Gastroesophageal sphincter (tissue), 4 donors: ENCODE measurements at regions not wholly inside any gene's neighbourhood (a gene's known extent, or its start where the extent isn't known, plus 50 kb on each side); places are given as distances from the start of the nearest gene placed in this dataset.

ENCODE experiments used
- ATAC-seq: fragments of 150-250 bp; one replicate; pipeline ENCODE4 v1.9.1; 2016; ENCODE audit warnings: mild to moderate bottlenecking, moderate library complexity
- H3K27ac ChIP-seq, 4 donors: fragments of 200-600 bp; sonication (generic) in 3 of 4; 1 replicate in 3 of 4; 2 replicates in 1 of 4; pipeline ENCODE4 v1.5.1; 2016 to 2019
- H3K27me3 ChIP-seq: fragments of 200-600 bp; sonication (generic); one replicate; pipeline ENCODE4 v1.5.1; 2019
- H3K36me3 ChIP-seq, 2 donors: fragments of 200-600 bp; sonication (generic); one replicate each; pipeline ENCODE4 v1.5.1; 2019; ENCODE audit warnings: control low read depth in 1 of 2
- H3K4me1 ChIP-seq, 3 donors: fragments of 200-600 bp; sonication (generic); 1 replicate in 2 of 3; 2 replicates in 1 of 3; pipeline ENCODE4 v1.5.1; 2016 to 2019; ENCODE audit warnings: control low read depth in 2 of 3
- H3K4me3 ChIP-seq, 2 donors: fragments of 200-600 bp; sonication (generic); one replicate each; pipeline ENCODE4 v1.5.1; 2019; ENCODE audit warnings: mild to moderate bottlenecking in 1 of 2, moderate library complexity in 1 of 2
- H3K9me3 ChIP-seq, 3 donors: fragments of 200-600 bp; sonication (generic); one replicate each; pipeline ENCODE4 v1.5.1; 2017 to 2019; ENCODE audit warnings: control low read depth in 2 of 3
- EP300 ChIP-seq: sonication (generic); formaldehyde crosslinking; IDR thresholded peaks from one replicate; pipeline ENCODE4 v1.6.1; 2017; ENCODE audit warnings: antibody characterized with exemption, mild to moderate bottlenecking
- POLR2A ChIP-seq, 2 donors: fragments of 450-650 bp; IDR thresholded peaks; one replicate each; pipeline ENCODE4 v1.6.1; 2017; ENCODE audit warnings: antibody characterized with exemption in 2 of 2, mild to moderate bottlenecking in 2 of 2, moderate library complexity in 1 of 2
- POLR2AphosphoS5 ChIP-seq: sonication (generic); formaldehyde crosslinking; IDR thresholded peaks from one replicate; pipeline ENCODE4 v1.6.1; 2017; ENCODE audit warnings: antibody characterized with exemption
- WGBS, 2 donors: methylation state at CpG; one replicate each; pipeline ENCODE4 v1.1.5; 2018; ENCODE audit warnings: low coverage in 1 of 2; 5-methylcytosine and 5-hydroxymethylcytosine counted together
- TF ChIP-seq, protein P1 (sequence below), 4 experiments: fragments of 200-600 bp in 2 of 4; fragments of 450-650 bp in 2 of 4; sonication (generic) in 1 of 4; IDR thresholded peaks; one replicate each; pipeline ENCODE4 v1.5.1; 2017 to 2019; ENCODE audit warnings: antibody characterized with exemption in 4 of 4, mild to moderate bottlenecking in 2 of 4, moderate library complexity in 2 of 4

DNA sequence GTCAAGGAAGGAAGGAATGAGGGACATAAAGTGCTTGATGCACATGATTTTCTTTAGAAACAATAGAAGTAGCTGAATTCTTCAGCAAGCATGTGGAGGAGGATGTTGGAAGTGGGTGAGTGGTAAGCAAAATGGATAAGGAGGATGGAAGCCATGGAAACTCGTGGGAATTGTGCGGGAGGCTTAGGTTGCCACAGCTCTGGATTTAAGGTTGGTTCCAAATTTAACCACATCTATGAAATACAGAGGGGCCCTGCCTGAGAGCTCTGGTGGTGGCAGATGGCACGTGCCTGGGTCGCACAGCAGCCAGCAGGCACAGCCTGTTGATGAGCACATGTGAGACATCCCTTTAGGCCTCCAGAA lies 284.7 kb downstream of the SMARCA2 start:
- no peaks in the 10 kb centered on the region for H3K4me1 ChIP-seq
- H3K4me3 ChIP-seq = no peak overlapping the region
- ATAC-seq = no peak
- H3K36me3 ChIP-seq = no peaks in the 10 kb centered on the region
- WGBS, 2 donors = 84 to 95% methylated on average over 2 to 4 of the region's 4 CpGs
- H3K9me3 ChIP-seq = no peaks in the 10 kb centered on the region
- TF ChIP-seq POLR2A (IDR thresholded peaks at IDR 0.05) (no peak), POLR2AphosphoS5 (no peak), EP300 (no peak)
- TF ChIP-seq, protein P1, sequence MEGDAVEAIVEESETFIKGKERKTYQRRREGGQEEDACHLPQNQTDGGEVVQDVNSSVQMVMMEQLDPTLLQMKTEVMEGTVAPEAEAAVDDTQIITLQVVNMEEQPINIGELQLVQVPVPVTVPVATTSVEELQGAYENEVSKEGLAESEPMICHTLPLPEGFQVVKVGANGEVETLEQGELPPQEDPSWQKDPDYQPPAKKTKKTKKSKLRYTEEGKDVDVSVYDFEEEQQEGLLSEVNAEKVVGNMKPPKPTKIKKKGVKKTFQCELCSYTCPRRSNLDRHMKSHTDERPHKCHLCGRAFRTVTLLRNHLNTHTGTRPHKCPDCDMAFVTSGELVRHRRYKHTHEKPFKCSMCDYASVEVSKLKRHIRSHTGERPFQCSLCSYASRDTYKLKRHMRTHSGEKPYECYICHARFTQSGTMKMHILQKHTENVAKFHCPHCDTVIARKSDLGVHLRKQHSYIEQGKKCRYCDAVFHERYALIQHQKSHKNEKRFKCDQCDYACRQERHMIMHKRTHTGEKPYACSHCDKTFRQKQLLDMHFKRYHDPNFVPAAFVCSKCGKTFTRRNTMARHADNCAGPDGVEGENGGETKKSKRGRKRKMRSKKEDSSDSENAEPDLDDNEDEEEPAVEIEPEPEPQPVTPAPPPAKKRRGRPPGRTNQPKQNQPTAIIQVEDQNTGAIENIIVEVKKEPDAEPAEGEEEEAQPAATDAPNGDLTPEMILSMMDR (IDR thresholded peaks at IDR 0.05) = no peak
- H3K27ac ChIP-seq = no peak overlapping the region
- no peaks in the 10 kb centered on the region for H3K27me3 ChIP-seq

DNA sequence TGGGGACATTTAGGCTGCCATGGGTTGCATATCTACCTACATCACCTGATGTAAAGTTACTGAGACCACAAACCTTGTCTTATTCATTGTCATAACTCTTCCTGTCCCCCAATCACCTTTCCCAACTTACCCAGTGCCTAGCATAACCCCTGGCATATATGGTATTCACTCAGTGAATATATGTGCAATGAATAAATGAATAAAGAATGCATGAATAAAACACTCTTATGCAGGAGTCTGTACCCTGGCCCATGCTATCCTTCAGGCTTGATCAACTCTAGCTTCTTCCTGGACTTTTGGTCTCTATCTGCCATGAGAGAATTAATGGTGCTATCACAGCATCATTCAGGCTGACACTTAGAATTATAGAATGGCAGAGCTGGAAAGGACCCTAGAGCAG lies 285.2 kb downstream of the SMARCA2 start:
- Histone ChIP-seq H3K27me3 (no peaks in the 10 kb centered on the region), H3K9me3 (no peaks in the 10 kb centered on the region), H3K4me1 (no peaks in the 10 kb centered on the region), H3K4me3 (no peak overlapping the region), H3K36me3 (no peaks in the 10 kb centered on the region), H3K27ac (no peak overlapping the region)
- no peak for TF ChIP-seq POLR2A (IDR thresholded peaks at IDR 0.05)
- TF ChIP-seq POLR2AphosphoS5 = no peak
- TF ChIP-seq, protein P1 (IDR thresholded peaks at IDR 0.05) = no peak
- no peak for TF ChIP-seq EP300
- ATAC-seq = no peak

DNA sequence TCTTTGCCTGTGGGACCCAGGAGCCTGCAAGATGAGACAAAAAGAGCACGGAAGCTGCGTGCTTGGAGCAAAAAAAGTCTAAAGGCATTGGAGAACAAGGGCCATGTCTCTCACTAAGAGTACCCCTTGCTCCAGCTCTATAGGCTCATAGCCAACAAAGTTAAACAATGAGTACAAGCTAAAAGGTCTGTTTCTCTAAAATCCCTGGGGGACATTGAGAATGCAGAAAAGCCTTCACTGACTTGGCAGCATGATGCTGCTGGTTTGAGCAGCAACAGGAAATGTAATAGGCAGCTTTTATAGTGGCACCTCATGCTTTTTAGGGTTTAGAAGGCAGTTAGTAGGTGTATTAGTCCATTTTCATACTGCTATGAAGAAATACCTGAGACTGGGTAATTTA lies 287.5 kb downstream of the SMARCA2 start:
- Histone ChIP-seq H3K9me3 (no peaks in the 10 kb centered on the region), H3K36me3 (no peaks in the 10 kb centered on the region), H3K27ac (no peak overlapping the region), H3K4me1 (no peaks in the 10 kb centered on the region), H3K4me3 (no peak overlapping the region), H3K27me3 (no peaks in the 10 kb centered on the region)
- TF ChIP-seq EP300 = no peak
- TF ChIP-seq POLR2AphosphoS5 = no peak
- TF ChIP-seq, protein P1 (IDR thresholded peaks at IDR 0.05) = no peak
- no peak for TF ChIP-seq POLR2A (IDR thresholded peaks at IDR 0.05)
- no peak for ATAC-seq
- 82% methylated on average over 2 of the region's 2 CpGs; no CpG with 5 or more reads in 1 of the 2 donors for WGBS, 2 donors

DNA sequence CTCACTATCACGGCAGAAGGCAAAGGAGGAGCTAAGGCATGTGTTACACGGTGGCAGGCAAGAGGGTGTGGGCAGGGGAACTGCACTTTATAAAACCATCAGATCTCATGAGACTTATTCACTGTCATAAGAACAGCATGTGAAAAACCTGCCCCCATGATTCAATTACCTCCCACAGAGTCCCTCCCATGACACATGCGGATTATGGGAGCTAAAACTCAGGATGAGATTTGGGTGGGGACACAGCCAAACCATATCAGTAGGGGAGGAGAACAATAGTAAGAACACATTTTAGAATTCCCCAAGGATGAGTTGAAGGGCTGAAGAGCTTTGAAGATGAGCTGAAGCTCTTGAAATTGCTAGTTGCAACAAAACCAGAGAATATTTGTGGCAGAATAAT lies 287.9 kb downstream of the SMARCA2 start:
- 67 to 69% methylated on average over 2 to 3 of the region's 3 CpGs for WGBS, 2 donors
- no peak for ATAC-seq
- H3K27me3 ChIP-seq = no peaks in the 10 kb centered on the region
- H3K9me3 ChIP-seq = no peaks in the 10 kb centered on the region
- H3K27ac ChIP-seq = no peak overlapping the region
- no peak overlapping the region for H3K4me3 ChIP-seq
- H3K4me1 ChIP-seq = no peaks in the 10 kb centered on the region
- no peaks in the 10 kb centered on the region for H3K36me3 ChIP-seq
- TF ChIP-seq, protein P1 (IDR thresholded peaks at IDR 0.05) = no peak
- TF ChIP-seq EP300 (no peak), POLR2A (IDR thresholded peaks at IDR 0.05) (no peak), POLR2AphosphoS5 (no peak)

DNA sequence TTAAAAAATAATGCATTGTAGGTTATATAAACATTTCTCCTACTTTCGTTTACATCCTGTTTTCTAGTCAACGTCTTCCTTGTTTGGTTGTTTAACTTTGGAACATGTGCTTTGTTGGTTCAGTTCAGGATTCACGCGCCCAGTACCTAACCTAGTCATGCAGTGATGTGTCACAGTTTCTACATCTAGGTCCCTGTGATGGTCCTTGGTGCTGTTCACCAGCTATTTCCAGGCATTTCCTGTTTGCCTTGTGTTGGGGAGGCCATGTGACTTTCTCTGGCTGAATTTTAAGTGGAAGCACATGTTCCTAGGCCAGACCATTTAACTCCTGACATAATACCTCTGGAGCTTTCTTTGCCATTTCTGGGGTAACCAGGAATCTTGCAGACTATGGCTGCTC lies 292.3 kb downstream of the SMARCA2 start:
- H3K4me3 ChIP-seq = no peak overlapping the region
- H3K9me3 ChIP-seq = peaks cover 0 to 22% (median 0%) of the 10 kb centered on the region in 3 donors
- no peaks in the 10 kb centered on the region for H3K36me3 ChIP-seq
- 70% methylated on average over 4 of the region's 4 CpGs for whole genome bisulfite sequencing, 2 donors
- ATAC-seq = no peak
- no peaks in the 10 kb centered on the region for H3K4me1 ChIP-seq
- TF ChIP-seq POLR2AphosphoS5 = no peak
- TF ChIP-seq POLR2A (IDR thresholded peaks at IDR 0.05) = no peak
- TF ChIP-seq, protein P1 (IDR thresholded peaks at IDR 0.05) = no peak
- no peak for TF ChIP-seq EP300
- no peak overlapping the region for H3K27ac ChIP-seq
- H3K27me3 ChIP-seq = no peaks in the 10 kb centered on the region
